SIG-M5 treated with dmso at 0.1 percent for 504 hours (cell line): ENCODE measurements at regions not wholly inside any gene's neighbourhood (a gene's known extent, or its start where the extent isn't known, plus 50 kb on each side); places are given as distances from the start of the nearest gene placed in this dataset.
"Not testable (repeated sequence)": the region's sequence is repeated elsewhere in the genome, so short reads cannot be mapped to it uniquely, and the experiment has no call there.

Source experiments
- DNase-seq: peaks from one replicate; lab custom pipeline; 2025; ENCODE audit not compliant: unreplicated experiment; lab: John Stamatoyannopoulos, UW

DNA sequence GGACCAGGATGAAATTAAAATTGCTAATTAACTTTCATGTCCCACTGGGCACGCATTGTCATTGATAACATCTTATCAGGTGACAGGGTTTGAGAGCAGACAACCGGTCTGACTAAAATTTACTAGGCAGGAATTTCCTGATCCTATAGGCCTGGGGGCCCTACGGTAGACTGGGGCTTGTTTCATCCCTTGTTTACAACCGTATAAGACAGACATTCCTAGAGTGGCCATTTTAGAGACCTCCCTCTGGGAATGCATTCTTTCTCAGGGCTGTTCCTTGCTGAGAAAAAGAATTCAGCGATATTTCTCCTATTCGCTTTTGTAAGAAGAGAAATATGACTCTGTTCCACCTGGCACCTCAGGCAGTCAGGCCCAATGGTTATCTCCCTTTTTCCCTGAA, 1737.8 kb upstream of the ACO1 start:
- DNase-seq, result not testable (repeated sequence)

GRCh38 chr9:30661925-30662324, 1722.5 kb upstream of the ACO1 start:
- DNase-seq, result no peak

- DNase-seq, result no peak
Observed at GRCh38 chr9:30670805-30671562, 1713.5 kb upstream of the ACO1 start.

- DNase-seq, result no peak
Observed at GRCh38 chr9:30673132-30673531, 1711.3 kb upstream of the ACO1 start.

DNA sequence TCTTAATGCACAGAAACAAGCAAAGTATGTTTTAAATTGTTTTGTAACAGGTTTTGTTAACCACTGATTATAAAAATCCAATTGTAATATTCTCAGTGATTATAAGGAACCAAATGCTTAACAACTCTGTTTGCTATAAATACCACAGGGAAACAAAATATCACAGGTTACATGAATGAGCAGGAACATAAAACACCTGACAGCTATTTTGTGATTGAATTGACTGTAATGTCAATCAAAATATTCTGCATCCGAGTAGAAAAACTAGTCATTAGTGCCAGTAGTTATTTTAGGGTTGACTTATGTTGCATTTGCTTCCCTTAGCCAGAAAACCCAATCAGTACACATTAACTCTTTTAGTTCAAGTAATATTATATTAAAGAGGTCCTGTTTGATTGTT, 1707.8 kb upstream of the ACO1 start:
- no peak for DNase-seq

DNA sequence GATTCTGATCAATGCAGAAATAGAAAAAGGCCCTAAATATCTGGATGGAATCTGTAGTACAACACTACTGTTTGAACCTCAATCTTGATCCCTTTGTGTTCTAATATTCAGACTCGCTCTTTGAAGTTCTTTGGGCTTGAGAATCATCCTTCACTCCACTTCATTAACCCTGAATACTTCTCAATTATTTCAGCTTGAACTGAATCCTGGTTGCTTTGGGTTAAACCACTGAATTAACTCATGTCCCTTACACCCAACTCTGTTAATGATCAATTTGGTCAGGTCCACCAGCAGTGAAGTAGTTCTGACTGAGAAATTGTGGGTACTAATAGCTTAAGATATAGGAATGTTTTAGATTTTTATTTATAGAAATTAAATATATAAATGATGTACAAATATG, 1707.2 kb upstream of the ACO1 start:
- no peak for DNase-seq

DNA sequence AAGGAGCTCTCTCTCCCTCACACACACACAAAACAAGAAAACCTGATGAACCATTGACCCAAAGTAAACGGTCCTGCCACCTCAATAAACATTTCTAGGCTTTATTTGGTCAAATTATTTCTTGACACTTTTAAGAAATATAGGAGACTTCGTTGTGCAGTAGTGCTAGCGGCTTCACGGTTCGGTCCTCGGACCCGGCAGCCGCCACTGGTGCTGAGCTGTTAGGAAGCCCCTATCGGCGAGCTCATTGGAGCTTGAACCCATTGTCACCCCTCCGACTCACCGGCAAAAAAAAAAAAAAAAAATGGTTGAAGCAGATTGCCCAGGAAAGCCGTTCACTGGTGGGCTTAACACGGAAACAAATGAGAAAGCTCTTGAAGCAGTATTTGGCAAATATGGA, 1695.6 kb upstream of the ACO1 start:
- no peak for DNase-seq

DNA sequence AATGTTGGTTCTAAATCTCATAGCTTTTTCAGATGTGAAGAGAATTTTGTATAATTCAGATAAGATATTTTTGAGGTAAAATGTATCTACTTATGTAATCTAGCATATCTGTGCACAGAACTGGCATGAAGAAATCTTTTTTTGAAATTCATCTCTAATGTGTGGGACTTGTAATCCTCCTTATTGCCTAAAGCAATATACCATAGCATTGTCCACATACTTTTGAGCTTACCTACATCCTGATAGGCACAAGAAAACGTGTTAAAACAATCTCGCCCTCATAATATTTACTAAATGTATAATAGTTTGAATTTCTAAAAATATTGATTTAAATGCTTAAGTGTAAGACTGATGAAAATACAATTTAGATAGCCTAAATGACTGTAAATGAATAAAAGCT, 1686.5 kb upstream of the ACO1 start:
- DNase-seq, result no peak

- DNase-seq, result no peak
Observed at GRCh38 chr9:30711591-30711990, 1672.9 kb upstream of the ACO1 start.

- no peak for DNase-seq
Observed at GRCh38 chr9:30713243-30713642, 1671.2 kb upstream of the ACO1 start.

GRCh38 chr9:30714389-30714788, 1670.1 kb upstream of the ACO1 start:
- DNase-seq, result no peak

GRCh38 chr9:30718483-30718882, 1666.0 kb upstream of the ACO1 start:
- DNase-seq, result no peak

DNA sequence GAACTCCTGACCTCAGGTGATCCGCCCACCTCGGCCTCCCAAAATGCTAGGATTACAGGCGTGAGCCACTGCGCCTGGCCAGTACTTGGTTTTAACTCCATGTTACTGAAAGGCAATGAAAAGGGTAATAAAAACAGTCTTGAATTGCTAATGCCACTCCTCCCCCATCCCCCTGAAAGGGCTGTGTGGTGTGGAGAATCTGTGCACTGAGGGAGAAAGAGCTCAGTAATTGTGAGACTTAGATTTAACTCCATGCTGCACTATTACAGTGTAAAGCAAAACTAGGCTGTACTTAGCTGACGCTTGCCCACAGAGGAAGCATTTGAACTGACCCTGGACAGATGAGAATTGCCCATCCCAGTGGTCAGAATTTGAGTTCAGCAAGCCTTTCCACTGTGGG, 1662.4 kb upstream of the ACO1 start:
- no peak for DNase-seq

- DNase-seq, result no peak
Observed at GRCh38 chr9:30723656-30724055, 1660.8 kb upstream of the ACO1 start.

- DNase-seq, result no peak
Observed at GRCh38 chr9:30732060-30732459, 1652.4 kb upstream of the ACO1 start.

DNA sequence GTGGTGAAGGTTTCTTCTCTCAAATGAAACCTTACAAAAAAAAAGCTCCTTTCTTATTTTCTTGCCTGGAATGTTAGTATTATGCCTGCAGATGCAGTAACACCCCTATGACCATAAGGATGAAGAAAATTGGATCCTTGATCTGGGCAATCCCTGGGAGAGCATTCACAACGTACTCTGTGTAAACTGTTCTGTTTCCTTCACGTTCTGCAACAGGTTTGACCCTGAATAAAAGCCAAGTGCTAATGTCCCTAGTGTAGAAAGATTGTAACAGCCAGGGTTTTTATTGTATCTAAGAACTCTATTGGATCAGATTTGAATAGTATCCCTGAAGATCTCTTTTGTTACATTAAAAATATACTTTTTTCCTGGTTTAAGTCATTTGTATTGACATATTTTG, 1639.6 kb upstream of the ACO1 start:
- DNase-seq, result no peak

GRCh38 chr9:30746589-30746988, 1637.9 kb upstream of the ACO1 start:
- DNase-seq, result no peak

DNA sequence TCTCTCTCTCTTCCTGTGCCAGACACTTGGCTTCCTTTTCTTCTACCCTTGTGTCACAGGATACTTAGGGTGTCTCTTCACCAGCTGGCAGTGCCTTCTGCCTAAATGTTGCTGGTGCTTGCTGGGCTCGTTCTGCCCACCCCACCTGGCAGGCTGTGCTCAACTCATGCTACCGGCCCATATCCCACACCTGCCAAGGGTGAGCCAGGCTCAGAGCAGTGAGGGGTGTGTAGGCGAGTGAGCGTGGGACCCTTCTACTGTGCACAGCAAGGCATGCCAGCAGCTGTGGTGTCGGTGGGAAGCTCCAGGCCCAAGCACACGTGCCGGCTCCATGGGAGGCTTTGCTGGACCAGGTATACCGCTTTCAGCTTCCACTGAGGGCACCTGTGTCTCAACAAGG, 1626.7 kb upstream of the ACO1 start:
- no peak for DNase-seq

GRCh38 chr9:30758726-30759446, 1625.6 kb upstream of the ACO1 start:
- DNase-seq, result no peak

GRCh38 chr9:30765318-30765717, 1619.1 kb upstream of the ACO1 start:
- no peak for DNase-seq

GRCh38 chr9:30771163-30771708, 1613.2 kb upstream of the ACO1 start:
- DNase-seq, result no peak

DNA sequence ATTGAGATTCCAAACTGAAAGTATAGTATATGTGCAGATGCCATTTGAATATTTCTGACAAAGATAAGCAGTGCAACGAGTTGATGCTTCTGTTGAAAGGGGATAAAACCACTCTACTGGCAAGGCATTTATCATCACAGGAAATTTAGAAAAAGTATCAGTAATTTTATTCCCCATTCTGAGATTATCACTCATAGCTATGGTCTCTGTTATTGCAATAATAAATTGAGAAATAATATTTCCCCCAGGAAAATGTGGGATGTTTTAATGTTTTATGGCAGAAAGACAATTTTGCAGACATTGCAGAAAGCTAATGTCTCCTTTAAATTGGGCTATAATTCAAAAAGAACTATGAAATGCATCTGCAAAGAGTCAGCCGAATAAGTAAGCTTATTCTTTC, 1612.7 kb upstream of the ACO1 start:
- DNase-seq, result no peak
